ENCODE measurements at regions not wholly inside any gene's neighbourhood (a gene's known extent, or its start where the extent isn't known, plus 50 kb on each side); places are given as distances from the start of the nearest gene placed in this dataset.

DNA sequence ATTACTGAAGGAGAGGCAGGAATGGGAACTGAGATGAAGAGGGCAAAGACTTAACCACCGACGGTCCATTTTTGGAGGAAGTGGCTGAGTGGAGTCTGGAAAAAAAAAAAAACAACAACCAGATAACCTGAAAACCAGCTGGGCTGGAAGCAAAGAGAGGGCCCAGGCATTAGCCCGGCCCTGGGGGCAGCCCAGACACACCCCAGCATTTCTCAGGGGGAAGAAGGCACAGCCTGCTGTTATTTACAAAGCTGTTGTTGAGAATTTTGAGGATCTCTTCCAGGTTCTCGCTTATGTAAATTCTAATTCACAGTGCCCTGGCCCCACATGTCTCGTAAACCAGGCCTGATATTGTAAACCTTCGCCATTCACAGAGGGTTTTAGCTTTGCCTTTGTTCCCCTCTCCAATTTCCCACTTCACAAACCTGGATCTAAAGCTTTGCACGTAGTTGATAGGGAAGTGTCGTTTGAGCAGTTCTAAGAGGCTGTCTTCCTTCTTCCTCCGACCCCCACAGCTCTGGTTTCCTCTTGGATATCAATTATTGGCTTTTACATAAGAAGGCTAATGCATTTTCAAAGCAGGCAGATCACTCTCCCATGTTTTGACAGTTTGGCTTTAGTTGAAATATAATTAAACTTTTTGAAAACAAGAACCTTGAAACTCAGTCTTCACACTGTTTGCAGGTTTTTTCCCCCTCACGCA, 161.8 kb upstream of the IRF2BP2 start:
- TF ChIP-seq POLR2AphosphoS5 (IDR thresholded peaks at IDR 0.05; ENCODE audit: low read depth) (no peak; the same call in 1 of the 2 replicates), SPI1 (IDR thresholded peaks at IDR 0.05; ENCODE audit: borderline replicate concordance, low read depth) (peak; percentile 83), GABPA (IDR thresholded peaks at IDR 0.05; ENCODE audit: low read depth) (no peak)
- TF ChIP-seq, protein P1, sequence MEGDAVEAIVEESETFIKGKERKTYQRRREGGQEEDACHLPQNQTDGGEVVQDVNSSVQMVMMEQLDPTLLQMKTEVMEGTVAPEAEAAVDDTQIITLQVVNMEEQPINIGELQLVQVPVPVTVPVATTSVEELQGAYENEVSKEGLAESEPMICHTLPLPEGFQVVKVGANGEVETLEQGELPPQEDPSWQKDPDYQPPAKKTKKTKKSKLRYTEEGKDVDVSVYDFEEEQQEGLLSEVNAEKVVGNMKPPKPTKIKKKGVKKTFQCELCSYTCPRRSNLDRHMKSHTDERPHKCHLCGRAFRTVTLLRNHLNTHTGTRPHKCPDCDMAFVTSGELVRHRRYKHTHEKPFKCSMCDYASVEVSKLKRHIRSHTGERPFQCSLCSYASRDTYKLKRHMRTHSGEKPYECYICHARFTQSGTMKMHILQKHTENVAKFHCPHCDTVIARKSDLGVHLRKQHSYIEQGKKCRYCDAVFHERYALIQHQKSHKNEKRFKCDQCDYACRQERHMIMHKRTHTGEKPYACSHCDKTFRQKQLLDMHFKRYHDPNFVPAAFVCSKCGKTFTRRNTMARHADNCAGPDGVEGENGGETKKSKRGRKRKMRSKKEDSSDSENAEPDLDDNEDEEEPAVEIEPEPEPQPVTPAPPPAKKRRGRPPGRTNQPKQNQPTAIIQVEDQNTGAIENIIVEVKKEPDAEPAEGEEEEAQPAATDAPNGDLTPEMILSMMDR (IDR thresholded peaks at IDR 0.05; ENCODE audit: insufficient read depth, low read length) = no peak
- TF ChIP-seq, protein P2, sequence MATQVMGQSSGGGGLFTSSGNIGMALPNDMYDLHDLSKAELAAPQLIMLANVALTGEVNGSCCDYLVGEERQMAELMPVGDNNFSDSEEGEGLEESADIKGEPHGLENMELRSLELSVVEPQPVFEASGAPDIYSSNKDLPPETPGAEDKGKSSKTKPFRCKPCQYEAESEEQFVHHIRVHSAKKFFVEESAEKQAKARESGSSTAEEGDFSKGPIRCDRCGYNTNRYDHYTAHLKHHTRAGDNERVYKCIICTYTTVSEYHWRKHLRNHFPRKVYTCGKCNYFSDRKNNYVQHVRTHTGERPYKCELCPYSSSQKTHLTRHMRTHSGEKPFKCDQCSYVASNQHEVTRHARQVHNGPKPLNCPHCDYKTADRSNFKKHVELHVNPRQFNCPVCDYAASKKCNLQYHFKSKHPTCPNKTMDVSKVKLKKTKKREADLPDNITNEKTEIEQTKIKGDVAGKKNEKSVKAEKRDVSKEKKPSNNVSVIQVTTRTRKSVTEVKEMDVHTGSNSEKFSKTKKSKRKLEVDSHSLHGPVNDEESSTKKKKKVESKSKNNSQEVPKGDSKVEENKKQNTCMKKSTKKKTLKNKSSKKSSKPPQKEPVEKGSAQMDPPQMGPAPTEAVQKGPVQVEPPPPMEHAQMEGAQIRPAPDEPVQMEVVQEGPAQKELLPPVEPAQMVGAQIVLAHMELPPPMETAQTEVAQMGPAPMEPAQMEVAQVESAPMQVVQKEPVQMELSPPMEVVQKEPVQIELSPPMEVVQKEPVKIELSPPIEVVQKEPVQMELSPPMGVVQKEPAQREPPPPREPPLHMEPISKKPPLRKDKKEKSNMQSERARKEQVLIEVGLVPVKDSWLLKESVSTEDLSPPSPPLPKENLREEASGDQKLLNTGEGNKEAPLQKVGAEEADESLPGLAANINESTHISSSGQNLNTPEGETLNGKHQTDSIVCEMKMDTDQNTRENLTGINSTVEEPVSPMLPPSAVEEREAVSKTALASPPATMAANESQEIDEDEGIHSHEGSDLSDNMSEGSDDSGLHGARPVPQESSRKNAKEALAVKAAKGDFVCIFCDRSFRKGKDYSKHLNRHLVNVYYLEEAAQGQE (IDR thresholded peaks at IDR 0.05; ENCODE audit: insufficient replicate concordance, low read depth) = no peak

Measured in HL-60 (cell line).